Kidney tubule cell (primary cell): ENCODE measurements at regions not wholly inside any gene's neighbourhood (a gene's known extent, or its start where the extent isn't known, plus 50 kb on each side); places are given as distances from the start of the nearest gene placed in this dataset.

Experiments
- DNase-seq: peaks from one replicate; pipeline ENCODE4 v3.0.0-alpha.2; 2018; ENCODE audit warnings: low spot score

- DNase-seq: no peak
These were observed 140.9 kb downstream of the ZFP36L2 start for GRCh38 chr2:43085505-43085904.

GRCh38 chr2:43084699-43085091, 141.7 kb downstream of the ZFP36L2 start:
- DNase-seq: no peak

- peak; percentile 55 for DNase-seq
These were observed 142.4 kb downstream of the ZFP36L2 start for GRCh38 chr2:43083710-43084698.

- no peak for DNase-seq
These were observed 143.3 kb downstream of the ZFP36L2 start for GRCh38 chr2:43082903-43083677.

GRCh38 chr2:43082111-43082894, 144.1 kb downstream of the ZFP36L2 start:
- peak; percentile 73 for DNase-seq

GRCh38 chr2:43081131-43081765, 145.2 kb downstream of the ZFP36L2 start:
- no peak for DNase-seq

GRCh38 chr2:43080571-43081021, 145.8 kb downstream of the ZFP36L2 start:
- no peak for DNase-seq

GRCh38 chr2:43078781-43079755, 147.3 kb downstream of the ZFP36L2 start:
- no peak for DNase-seq

- DNase-seq: no peak
These were observed 148.1 kb downstream of the ZFP36L2 start for GRCh38 chr2:43078301-43078700.

- no peak for DNase-seq
These were observed 148.5 kb downstream of the ZFP36L2 start for GRCh38 chr2:43077876-43078275.

- DNase-seq: no peak
These were observed 149.7 kb downstream of the ZFP36L2 start for GRCh38 chr2:43076676-43077075.

- peak; percentile 77 for DNase-seq
These were observed 150.4 kb downstream of the ZFP36L2 start for GRCh38 chr2:43075811-43076585.

GRCh38 chr2:43075054-43075593, 151.3 kb downstream of the ZFP36L2 start:
- peak; percentile 88 for DNase-seq

GRCh38 chr2:43074592-43075053, 151.8 kb downstream of the ZFP36L2 start:
- DNase-seq: no peak

GRCh38 chr2:43074052-43074451, 152.4 kb downstream of the ZFP36L2 start:
- no peak for DNase-seq

GRCh38 chr2:43073401-43073825, 153.0 kb downstream of the ZFP36L2 start:
- peak; percentile 44 for DNase-seq

GRCh38 chr2:43071599-43072550, 154.5 kb downstream of the ZFP36L2 start:
- DNase-seq: no peak
